Natural killer cell treated with Interleukin-12 subunit alpha and Interleukin-12 subunit beta and Interleukin-15 and Interleukin-18, amount 100 ng/mL, for 72 hours (primary cell): ENCODE measurements at regions not wholly inside any gene's neighbourhood (a gene's known extent, or its start where the extent isn't known, plus 50 kb on each side); places are given as distances from the start of the nearest gene placed in this dataset.

ENCODE experiments used
- ATAC-seq, 2 donors: fragments of 150-1000 bp; cut with Tn5 transposase in 1 of 2; sonication (Bioruptor Pico), chemical (Tn5 transposase) in 1 of 2; 2 replicates each; pipeline ENCODE4 v1.10.0; 2021
- DNase-seq: peaks from one replicate; pipeline ENCODE4 v3.0.0; 2022; ENCODE audit warnings: low spot score
- H3K27ac Mint-ChIP-seq, 2 donors: 1 replicate in 1 of 2; 2 replicates in 1 of 2; pipeline ENCODE4 v1.8.0; 2022; ENCODE audit warnings: mixed read lengths in 2 of 2, mild to moderate bottlenecking in 1 of 2, moderate library complexity in 1 of 2
- H3K27me3 Mint-ChIP-seq, 2 donors: 1 replicate in 1 of 2; 2 replicates in 1 of 2; pipeline ENCODE4 v1.8.0; 2022; ENCODE audit warnings: mixed read lengths in 2 of 2
- H3K36me3 Mint-ChIP-seq: one replicate; pipeline ENCODE4 v1.8.0; 2022; ENCODE audit warnings: mixed read lengths
- H3K4me1 Mint-ChIP-seq, 2 donors: 1 replicate in 1 of 2; 2 replicates in 1 of 2; pipeline ENCODE4 v1.8.0; 2022; ENCODE audit warnings: low read depth in 2 of 2, mixed read lengths in 2 of 2, mild to moderate bottlenecking in 1 of 2
- H3K4me3 Mint-ChIP-seq: one replicate; pipeline ENCODE4 v1.8.0; 2022; ENCODE audit warnings: mixed read lengths
- H3K9me3 Mint-ChIP-seq: 2 replicates; pipeline ENCODE4 v1.8.0; 2022; ENCODE audit warnings: mixed read lengths

- H3K27me3 Mint-ChIP-seq: no peaks in the 10 kb centered on the region
- DNase-seq: no peak
- H3K4me3 Mint-ChIP-seq: no peak overlapping the region
- no peak overlapping the region for H3K27ac Mint-ChIP-seq
- H3K36me3 Mint-ChIP-seq: peaks cover 19% of the 10 kb centered on the region
- ATAC-seq: no peak
- peaks cover 3% of the 10 kb centered on the region for H3K9me3 Mint-ChIP-seq
- H3K4me1 Mint-ChIP-seq: peaks cover 0 to 5% of the 10 kb centered on the region in 2 donors
Measured at GRCh38 chr22:49608660-49609059, 219.0 kb downstream of the BRD1 start.

- peak; percentile 56 for DNase-seq
- ATAC-seq: no peak
- Mint-ChIP-seq H3K27me3 (no peaks in the 10 kb centered on the region), H3K9me3 (peaks cover 3% of the 10 kb centered on the region), H3K27ac (no peak overlapping the region), H3K4me1 (peaks cover 0 to 4% of the 10 kb centered on the region in 2 donors), H3K4me3 (no peak overlapping the region), H3K36me3 (peaks cover 19% of the 10 kb centered on the region)
Measured at GRCh38 chr22:49608228-49608627, 219.4 kb downstream of the BRD1 start.

- ATAC-seq (no peak), DNase-seq (no peak)
- peaks cover 3% of the 10 kb centered on the region for H3K9me3 Mint-ChIP-seq
- peaks cover 0 to 4% of the 10 kb centered on the region in 2 donors for H3K4me1 Mint-ChIP-seq
- H3K27ac Mint-ChIP-seq: no peak overlapping the region
- no peak overlapping the region for H3K4me3 Mint-ChIP-seq
- peaks cover 19% of the 10 kb centered on the region for H3K36me3 Mint-ChIP-seq
- H3K27me3 Mint-ChIP-seq: no peaks in the 10 kb centered on the region
Measured at GRCh38 chr22:49607821-49608220, 219.9 kb downstream of the BRD1 start.

GRCh38 chr22:49606562-49607290, 220.9 kb downstream of the BRD1 start:
- ATAC-seq (no peak), DNase-seq (no peak)
- Mint-ChIP-seq H3K27ac (no peak overlapping the region), H3K9me3 (peaks cover 3% of the 10 kb centered on the region), H3K27me3 (no peaks in the 10 kb centered on the region), H3K4me3 (no peak overlapping the region), H3K36me3 (peaks cover 19% of the 10 kb centered on the region), H3K4me1 (peaks cover 0 to 4% of the 10 kb centered on the region in 2 donors)

GRCh38 chr22:49604732-49605302, 222.9 kb downstream of the BRD1 start:
- Mint-ChIP-seq H3K36me3 (peaks cover 19% of the 10 kb centered on the region), H3K4me1 (peaks cover 0 to 7% of the 10 kb centered on the region in 2 donors), H3K9me3 (peaks cover 3% of the 10 kb centered on the region), H3K27ac (no peak overlapping the region), H3K4me3 (no peak overlapping the region), H3K27me3 (no peaks in the 10 kb centered on the region)
- DNase-seq: no peak
- ATAC-seq: no peak

- Mint-ChIP-seq H3K27ac (no peak overlapping the region), H3K27me3 (no peaks in the 10 kb centered on the region), H3K9me3 (peaks cover 3% of the 10 kb centered on the region), H3K36me3 (peaks cover 19% of the 10 kb centered on the region), H3K4me1 (peaks cover 0 to 7% of the 10 kb centered on the region in 2 donors), H3K4me3 (no peak overlapping the region)
- DNase-seq: no peak
- no peak for ATAC-seq
Measured at GRCh38 chr22:49603016-49603415, 224.7 kb downstream of the BRD1 start.

- H3K27me3 Mint-ChIP-seq: no peaks in the 10 kb centered on the region
- ATAC-seq (no peak), DNase-seq (no peak)
- peaks cover 3% of the 10 kb centered on the region for H3K9me3 Mint-ChIP-seq
- H3K27ac Mint-ChIP-seq: no peak overlapping the region
- H3K4me1 Mint-ChIP-seq: peaks cover 0 to 7% of the 10 kb centered on the region in 2 donors
- H3K4me3 Mint-ChIP-seq: no peak overlapping the region
- peaks cover 19% of the 10 kb centered on the region for H3K36me3 Mint-ChIP-seq
Measured at GRCh38 chr22:49602481-49602880, 225.2 kb downstream of the BRD1 start.

GRCh38 chr22:49601614-49602321, 225.9 kb downstream of the BRD1 start:
- Mint-ChIP-seq H3K36me3 (peaks cover 19% of the 10 kb centered on the region), H3K9me3 (peaks cover 3% of the 10 kb centered on the region), H3K27ac (no peak overlapping the region), H3K4me1 (peaks cover 0 to 5% of the 10 kb centered on the region in 2 donors), H3K27me3 (no peaks in the 10 kb centered on the region), H3K4me3 (no peak overlapping the region)
- ATAC-seq: no peak
- DNase-seq: no peak

GRCh38 chr22:49600891-49601431, 226.7 kb downstream of the BRD1 start:
- Mint-ChIP-seq H3K4me1 (peaks cover 0 to 5% of the 10 kb centered on the region in 2 donors), H3K9me3 (peaks cover 3% of the 10 kb centered on the region), H3K27ac (no peak overlapping the region), H3K27me3 (no peaks in the 10 kb centered on the region), H3K36me3 (peaks cover 19% of the 10 kb centered on the region), H3K4me3 (no peak overlapping the region)
- ATAC-seq: peak; percentile 56 to 59
- no peak for DNase-seq

- Mint-ChIP-seq H3K27ac (no peak overlapping the region), H3K9me3 (peaks cover 3% of the 10 kb centered on the region), H3K4me3 (no peak overlapping the region), H3K4me1 (peaks cover 0 to 5% of the 10 kb centered on the region in 2 donors), H3K27me3 (no peaks in the 10 kb centered on the region), H3K36me3 (peaks cover 18% of the 10 kb centered on the region)
- ATAC-seq (no peak), DNase-seq (no peak)
Measured at GRCh38 chr22:49600468-49600867, 227.2 kb downstream of the BRD1 start.

GRCh38 chr22:49599691-49600455, 227.8 kb downstream of the BRD1 start:
- DNase-seq: no peak
- H3K27ac Mint-ChIP-seq: no peak overlapping the region
- no peaks in the 10 kb centered on the region for H3K9me3 Mint-ChIP-seq
- no peaks in the 10 kb centered on the region for H3K27me3 Mint-ChIP-seq
- peaks cover 12% of the 10 kb centered on the region for H3K36me3 Mint-ChIP-seq
- ATAC-seq: no peak
- H3K4me1 Mint-ChIP-seq: peaks cover 0 to 5% of the 10 kb centered on the region in 2 donors
- H3K4me3 Mint-ChIP-seq: no peak overlapping the region

GRCh38 chr22:49599039-49599438, 228.6 kb downstream of the BRD1 start:
- H3K27ac Mint-ChIP-seq: no peak overlapping the region
- no peak for DNase-seq
- H3K9me3 Mint-ChIP-seq: no peaks in the 10 kb centered on the region
- H3K27me3 Mint-ChIP-seq: no peaks in the 10 kb centered on the region
- H3K36me3 Mint-ChIP-seq: peaks cover 4% of the 10 kb centered on the region
- ATAC-seq: no peak
- peaks cover 0 to 5% of the 10 kb centered on the region in 2 donors for H3K4me1 Mint-ChIP-seq
- H3K4me3 Mint-ChIP-seq: no peak overlapping the region

- Mint-ChIP-seq H3K4me3 (no peak overlapping the region), H3K36me3 (no peaks in the 10 kb centered on the region), H3K27me3 (no peaks in the 10 kb centered on the region), H3K4me1 (peaks cover 0 to 5% of the 10 kb centered on the region in 2 donors), H3K9me3 (no peaks in the 10 kb centered on the region), H3K27ac (no peak overlapping the region)
- ATAC-seq (no peak), DNase-seq (no peak)
Measured at GRCh38 chr22:49598338-49598737, 229.3 kb downstream of the BRD1 start.
